ENCODE measurements at regions not wholly inside any gene's neighbourhood (a gene's known extent, or its start where the extent isn't known, plus 50 kb on each side); places are given as distances from the start of the nearest gene placed in this dataset.

DNA sequence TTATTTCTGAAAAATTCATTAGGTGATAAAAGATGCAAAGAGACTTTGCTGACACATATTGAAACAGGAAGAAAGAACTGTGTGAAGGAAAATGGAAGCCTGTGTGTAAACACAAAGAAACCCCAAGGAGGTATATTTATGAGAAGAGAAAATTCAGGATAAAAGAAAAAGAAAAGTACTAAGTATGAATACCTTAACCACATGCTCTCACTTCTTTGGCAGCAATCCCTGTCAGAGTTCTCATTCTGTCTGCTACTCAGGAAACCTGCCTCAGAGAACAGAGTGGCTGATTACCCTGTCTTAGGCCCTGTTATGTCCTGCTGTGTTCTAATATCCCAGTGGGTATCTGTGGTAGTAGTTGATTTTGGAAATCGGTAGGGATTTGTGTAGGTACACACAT lies 457.9 kb downstream of the TBC1D32 start:
- no peak for TF ChIP-seq POLR2AphosphoS5 (IDR thresholded peaks at IDR 0.05; ENCODE audit: low read depth, low read length)
- TF ChIP-seq REST (IDR thresholded peaks at IDR 0.05; ENCODE audit: insufficient read depth in 1 of 2, low read depth in 2 of 2, low read length in 2 of 2) = no peak
- TF ChIP-seq TAF1 (IDR thresholded peaks at IDR 0.05; ENCODE audit: borderline replicate concordance, insufficient read depth, low read length) = no peak
- no peak for TF ChIP-seq FOXP2 (optimal IDR thresholded peaks at IDR 0.05; ENCODE audit: borderline replicate concordance, extremely low read depth, extremely low read length, insufficient read depth)
- TF ChIP-seq SIN3A (IDR thresholded peaks at IDR 0.05; ENCODE audit: borderline replicate concordance, insufficient read depth, low read length) = no peak

GRCh38 chr6:120875900-120876299 lies 458.4 kb downstream of the TBC1D32 start:
- TF ChIP-seq POLR2AphosphoS5 (IDR thresholded peaks at IDR 0.05; ENCODE audit: low read depth, low read length) (no peak), REST (IDR thresholded peaks at IDR 0.05; ENCODE audit: insufficient read depth in 1 of 2, low read depth in 2 of 2, low read length in 2 of 2) (no peak), SIN3A (IDR thresholded peaks at IDR 0.05; ENCODE audit: borderline replicate concordance, insufficient read depth, low read length) (no peak), TAF1 (IDR thresholded peaks at IDR 0.05; ENCODE audit: borderline replicate concordance, insufficient read depth, low read length) (no peak), FOXP2 (optimal IDR thresholded peaks at IDR 0.05; ENCODE audit: borderline replicate concordance, extremely low read depth, extremely low read length, insufficient read depth) (no peak)

DNA sequence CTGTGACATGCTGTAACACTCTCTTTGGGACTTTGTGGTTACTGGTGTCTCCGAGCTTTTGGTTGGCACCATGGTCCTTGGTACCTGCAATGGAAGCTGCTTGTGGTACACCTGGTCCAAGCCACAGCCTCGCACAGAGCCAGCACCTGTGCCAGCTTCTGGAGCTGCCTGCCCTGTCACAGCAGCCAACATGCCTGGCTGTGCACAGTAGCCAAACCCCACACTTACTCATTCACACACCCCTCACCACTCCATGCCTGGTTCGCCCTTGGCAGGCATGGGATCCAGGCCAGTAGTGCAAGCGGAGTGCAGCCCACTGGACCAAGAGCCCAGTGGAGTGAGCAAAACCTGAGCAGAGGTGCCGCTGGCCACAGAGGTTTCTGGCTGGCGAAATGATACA lies 459.9 kb downstream of the TBC1D32 start:
- TF ChIP-seq FOXP2 (optimal IDR thresholded peaks at IDR 0.05; ENCODE audit: borderline replicate concordance, extremely low read depth, extremely low read length, insufficient read depth) (no peak), SIN3A (IDR thresholded peaks at IDR 0.05; ENCODE audit: borderline replicate concordance, insufficient read depth, low read length) (no peak), TAF1 (IDR thresholded peaks at IDR 0.05; ENCODE audit: borderline replicate concordance, insufficient read depth, low read length) (no peak), REST (IDR thresholded peaks at IDR 0.05; ENCODE audit: insufficient read depth in 1 of 2, low read depth in 2 of 2, low read length in 2 of 2) (no peak), POLR2AphosphoS5 (IDR thresholded peaks at IDR 0.05; ENCODE audit: low read depth, low read length) (no peak)

DNA sequence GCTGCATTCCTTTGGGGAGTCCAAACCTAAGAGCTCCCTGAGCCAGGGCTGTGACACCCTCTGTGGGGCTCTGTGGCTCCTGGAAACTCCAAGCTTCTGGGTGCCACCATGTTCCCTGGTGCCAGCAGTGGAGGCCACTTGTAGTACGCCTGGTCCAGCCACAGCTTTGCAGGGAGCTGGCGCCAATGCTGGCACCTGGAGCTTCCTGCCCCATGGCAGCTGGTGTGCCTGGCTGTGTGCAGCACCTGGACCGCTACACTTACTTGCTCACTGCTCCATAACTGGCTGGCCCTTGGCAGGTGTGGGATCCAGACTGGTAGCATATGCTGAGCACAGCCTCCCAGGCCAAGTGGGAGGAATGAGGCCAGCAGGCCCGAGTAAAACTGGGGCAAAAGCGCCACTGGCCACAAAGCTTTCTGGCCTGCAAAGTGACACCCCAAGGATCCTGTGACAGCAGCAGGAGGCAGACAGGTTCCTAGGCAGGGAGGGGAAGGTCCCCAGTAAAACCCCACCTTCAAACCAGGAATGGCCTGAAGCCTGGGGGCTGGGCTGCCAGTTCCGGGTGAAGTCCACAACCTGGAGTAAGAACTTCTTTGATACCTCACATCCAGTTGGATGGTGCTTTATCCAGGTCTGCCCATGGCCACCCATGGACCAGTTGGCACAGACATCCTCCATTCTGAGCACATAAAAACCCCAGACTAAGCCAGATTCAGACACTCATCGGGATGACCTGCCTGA lies 461.0 kb downstream of the TBC1D32 start:
- TF ChIP-seq POLR2AphosphoS5 (IDR thresholded peaks at IDR 0.05; ENCODE audit: low read depth, low read length) = no peak
- TF ChIP-seq REST (IDR thresholded peaks at IDR 0.05; ENCODE audit: insufficient read depth in 1 of 2, low read depth in 2 of 2, low read length in 2 of 2) = no peak
- no peak for TF ChIP-seq SIN3A (IDR thresholded peaks at IDR 0.05; ENCODE audit: borderline replicate concordance, insufficient read depth, low read length)
- no peak for TF ChIP-seq FOXP2 (optimal IDR thresholded peaks at IDR 0.05; ENCODE audit: borderline replicate concordance, extremely low read depth, extremely low read length, insufficient read depth)
- no peak for TF ChIP-seq TAF1 (IDR thresholded peaks at IDR 0.05; ENCODE audit: borderline replicate concordance, insufficient read depth, low read length)

Measured in PFSK-1 (cell line).